B cell (primary cell): ENCODE measurements at regions not wholly inside any gene's neighbourhood (a gene's known extent, or its start where the extent isn't known, plus 50 kb on each side); places are given as distances from the start of the nearest gene placed in this dataset.

ENCODE experiments used
- EZH2 ChIP-seq: IDR thresholded peaks from 2 replicates; pipeline ENCODE4 v1.6.1; 2012; ENCODE audit warnings: borderline replicate concordance, low read depth, mild to moderate bottlenecking, moderate library complexity, low read length; ENCODE audit not compliant: insufficient read depth, poor library complexity, severe bottlenecking
- TF ChIP-seq, protein P1 (sequence below): fragments of 200-600 bp; IDR thresholded peaks from one replicate; pipeline ENCODE4 v1.8.0; 2022; ENCODE audit warnings: antibody characterized with exemption, mild to moderate bottlenecking

DNA sequence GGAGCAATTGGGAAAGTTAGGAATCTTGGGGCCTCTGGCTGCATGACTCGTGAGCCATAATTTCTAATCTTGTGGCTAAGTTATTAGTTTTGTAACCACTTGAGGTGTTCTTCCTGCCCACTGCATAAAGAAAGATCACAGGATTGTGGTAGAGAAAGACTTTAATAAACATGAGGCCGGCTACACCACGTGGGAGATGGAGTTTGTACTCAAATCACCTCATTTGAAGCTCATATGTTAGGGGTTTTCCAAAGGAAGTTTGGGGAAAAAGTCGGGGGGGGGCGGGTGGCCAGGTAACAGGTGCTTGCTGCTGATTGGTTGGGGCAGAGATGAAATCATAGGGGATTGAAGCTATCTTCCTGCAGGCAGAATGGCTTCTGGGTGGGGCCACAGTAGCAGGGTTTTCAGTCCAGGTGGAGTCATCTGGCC lies 287.8 kb downstream of the ZNF674 start:
- TF ChIP-seq, protein P1, sequence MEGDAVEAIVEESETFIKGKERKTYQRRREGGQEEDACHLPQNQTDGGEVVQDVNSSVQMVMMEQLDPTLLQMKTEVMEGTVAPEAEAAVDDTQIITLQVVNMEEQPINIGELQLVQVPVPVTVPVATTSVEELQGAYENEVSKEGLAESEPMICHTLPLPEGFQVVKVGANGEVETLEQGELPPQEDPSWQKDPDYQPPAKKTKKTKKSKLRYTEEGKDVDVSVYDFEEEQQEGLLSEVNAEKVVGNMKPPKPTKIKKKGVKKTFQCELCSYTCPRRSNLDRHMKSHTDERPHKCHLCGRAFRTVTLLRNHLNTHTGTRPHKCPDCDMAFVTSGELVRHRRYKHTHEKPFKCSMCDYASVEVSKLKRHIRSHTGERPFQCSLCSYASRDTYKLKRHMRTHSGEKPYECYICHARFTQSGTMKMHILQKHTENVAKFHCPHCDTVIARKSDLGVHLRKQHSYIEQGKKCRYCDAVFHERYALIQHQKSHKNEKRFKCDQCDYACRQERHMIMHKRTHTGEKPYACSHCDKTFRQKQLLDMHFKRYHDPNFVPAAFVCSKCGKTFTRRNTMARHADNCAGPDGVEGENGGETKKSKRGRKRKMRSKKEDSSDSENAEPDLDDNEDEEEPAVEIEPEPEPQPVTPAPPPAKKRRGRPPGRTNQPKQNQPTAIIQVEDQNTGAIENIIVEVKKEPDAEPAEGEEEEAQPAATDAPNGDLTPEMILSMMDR = no peak
- TF ChIP-seq EZH2 = no peak
